Head of caudate nucleus (tissue), 42 donors: ENCODE measurements at regions not wholly inside any gene's neighbourhood (a gene's known extent, or its start where the extent isn't known, plus 50 kb on each side); places are given as distances from the start of the nearest gene placed in this dataset.
A peak's percentile ranks its signal among the peaks of the same experiment; 100 is the strongest.
"Not testable (repeated sequence)": the region's sequence is repeated elsewhere in the genome, so short reads cannot be mapped to it uniquely, and the experiment has no call there.

Experiments used
- DNase-seq, 42 donors: peaks; one replicate each; pipeline versions ENCODE4 v3.0.0 to v3.0.0-alpha.2; 2020 to 2021; ENCODE audit warnings: mixed read lengths in 7 of 42
- intact Hi-C: fragments of 100-400 bp; cut with DNase I; formaldehyde crosslinking; loops from one replicate; pipeline ENCODE4 v1.15.0; 2022

- intact Hi-C loops: no loop called here
- no peak for DNase-seq
Measured at GRCh38 chr16:22692034-22692433, 121.9 kb upstream of the HS3ST2 start.

DNA sequence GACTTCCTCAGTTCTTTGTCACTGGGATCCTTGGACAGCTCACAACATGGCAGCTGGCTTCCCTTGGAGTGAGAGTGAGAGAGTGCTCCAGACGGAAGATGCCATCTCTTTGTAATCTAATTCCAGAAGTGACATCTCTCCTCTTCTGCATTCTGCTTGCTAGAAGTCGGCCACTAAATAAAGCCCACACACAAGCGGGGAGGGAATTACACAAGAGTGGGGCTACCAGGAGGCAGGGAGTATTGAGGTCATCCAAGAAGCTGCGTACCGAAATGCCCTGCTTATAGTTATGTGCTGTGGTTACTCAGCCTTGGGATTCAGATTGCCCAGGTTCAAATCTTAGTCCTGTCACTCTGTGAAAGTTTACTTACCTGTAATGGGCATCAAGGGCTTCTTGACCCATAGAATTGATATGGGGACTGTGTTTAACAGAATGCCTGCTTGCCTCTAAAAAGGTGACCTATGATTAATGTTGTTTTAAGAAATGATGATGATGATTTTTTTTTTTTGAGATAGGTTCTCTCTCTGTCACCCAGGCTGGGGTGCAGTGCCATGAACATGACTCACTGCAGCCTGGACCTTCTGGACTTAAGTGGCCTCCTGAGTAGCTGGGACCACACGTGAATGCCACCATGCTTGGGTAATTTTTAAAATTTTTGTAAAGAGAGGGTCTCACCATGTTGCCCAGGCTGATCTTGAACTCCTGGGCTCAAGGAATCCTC is 120.9 kb upstream of the HS3ST2 start:
- intact Hi-C loops: no loop called here

GRCh38 chr16:22693638-22694340 is 120.2 kb upstream of the HS3ST2 start:
- intact Hi-C loops: no loop called here

More for the DNA sequence above, 120.9 kb upstream of the HS3ST2 start:
- DNase-seq: no peak

DNA sequence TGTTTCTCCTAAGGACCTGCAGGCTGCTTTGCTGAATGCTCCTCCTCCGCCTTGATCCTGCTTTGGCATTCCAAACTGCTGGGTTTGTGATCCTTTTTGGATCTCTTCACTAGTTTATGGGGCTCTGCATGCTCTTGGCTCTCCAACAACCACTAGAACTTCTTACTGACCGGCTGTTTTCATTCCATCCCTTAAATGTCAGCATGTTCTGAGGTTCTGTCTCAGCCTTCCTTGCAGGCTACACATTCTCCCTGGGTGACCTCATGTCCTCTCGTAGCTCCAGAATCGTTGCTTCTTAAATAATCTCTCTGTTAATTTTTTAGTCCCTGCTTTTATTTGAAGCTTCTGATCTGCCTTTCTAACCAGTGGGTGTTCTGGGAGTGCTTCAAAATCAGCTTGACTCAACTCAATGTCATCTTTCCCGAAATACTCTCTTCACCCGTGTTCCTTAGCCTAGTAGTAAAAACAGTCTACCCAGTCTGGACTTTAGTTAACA is 119.0 kb upstream of the HS3ST2 start:
- DNase-seq: peak in 8 of 42 donors; percentile 11 to 73 (median 37)
- intact Hi-C loops: no loop called here

More at GRCh38 chr16:22693638-22694340, 120.2 kb upstream of the HS3ST2 start:
- DNase-seq: no peak

- intact Hi-C loops: not testable (repeated sequence)
Measured at GRCh38 chr16:22695773-22696172, 118.2 kb upstream of the HS3ST2 start.

DNA sequence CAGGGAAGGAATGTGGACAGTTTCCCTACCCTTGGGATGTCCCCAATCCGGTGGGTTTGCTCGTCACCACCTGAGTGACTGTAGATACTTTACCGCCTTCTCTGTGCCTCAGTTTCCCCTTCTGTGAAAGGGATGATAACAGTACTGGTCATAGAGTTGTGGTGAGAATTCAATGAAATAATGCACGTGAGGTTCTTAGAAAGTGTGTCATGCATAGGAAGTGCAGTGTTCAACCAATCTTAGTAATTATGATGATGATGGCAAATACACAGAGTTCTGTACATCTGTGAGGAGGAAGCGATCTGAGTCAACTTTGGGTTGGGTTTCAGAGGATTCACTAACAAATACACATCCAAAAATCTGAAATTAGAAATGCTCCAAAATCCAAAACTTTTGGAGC is 114.6 kb upstream of the HS3ST2 start:
- no peak for DNase-seq
- intact Hi-C loops: no loop called here

More at GRCh38 chr16:22695773-22696172, 118.2 kb upstream of the HS3ST2 start:
- DNase-seq: not testable (repeated sequence)

GRCh38 chr16:22705799-22706198 is 108.2 kb upstream of the HS3ST2 start:
- peak in 20 of 42 donors; percentile 8 to 69 (median 34) for DNase-seq
- intact Hi-C loops: no loop called here

- intact Hi-C loops: no loop called here
- no peak for DNase-seq
Measured at GRCh38 chr16:22710326-22710725, 103.6 kb upstream of the HS3ST2 start.

DNA sequence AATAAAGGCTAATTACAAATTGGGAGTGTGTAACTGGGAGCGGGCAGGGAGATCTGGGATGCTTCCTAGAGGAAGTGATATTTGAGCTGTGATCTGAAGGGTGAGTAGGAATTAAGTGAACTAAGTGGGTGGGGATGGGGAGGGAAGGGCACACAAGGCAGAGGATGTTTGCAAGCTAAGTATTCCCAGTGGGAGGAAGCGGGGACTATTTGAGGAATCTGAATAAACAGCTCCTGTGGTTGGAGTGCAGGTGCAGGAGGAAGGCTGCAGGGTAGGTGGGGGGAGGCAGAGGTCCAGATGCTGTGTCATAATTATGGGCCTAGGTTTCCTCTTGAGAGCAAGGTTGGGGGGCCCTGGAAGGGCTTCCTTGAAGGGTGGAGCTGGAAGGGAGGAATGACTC is 102.1 kb upstream of the HS3ST2 start:
- DNase-seq: no peak

DNA sequence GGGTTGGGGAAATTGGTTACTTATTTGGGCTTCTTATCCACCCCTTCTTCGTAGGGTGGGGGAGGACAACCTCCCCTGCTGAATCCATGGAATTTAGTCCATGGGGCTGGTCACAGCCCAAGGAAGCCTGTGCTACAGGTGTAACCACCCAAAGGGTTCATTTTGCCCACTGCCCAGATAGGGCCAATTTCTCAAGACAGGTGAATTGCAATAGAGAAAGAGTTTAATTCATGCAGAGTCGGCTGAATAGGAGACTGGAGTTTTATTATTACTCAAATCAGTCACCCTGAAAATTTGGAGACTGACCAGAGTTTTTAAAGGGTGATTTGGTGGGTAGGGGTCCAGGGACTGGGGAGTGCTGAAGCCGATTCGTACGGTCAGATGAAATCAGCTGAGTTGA is 101.5 kb upstream of the HS3ST2 start:
- intact Hi-C loops: no loop called here
- DNase-seq: no peak

More for the DNA sequence above, 102.1 kb upstream of the HS3ST2 start:
- intact Hi-C loops: no loop called here

GRCh38 chr16:22718598-22718997 is 95.4 kb upstream of the HS3ST2 start:
- intact Hi-C loops, DNase-seq: not testable (repeated sequence)

DNA sequence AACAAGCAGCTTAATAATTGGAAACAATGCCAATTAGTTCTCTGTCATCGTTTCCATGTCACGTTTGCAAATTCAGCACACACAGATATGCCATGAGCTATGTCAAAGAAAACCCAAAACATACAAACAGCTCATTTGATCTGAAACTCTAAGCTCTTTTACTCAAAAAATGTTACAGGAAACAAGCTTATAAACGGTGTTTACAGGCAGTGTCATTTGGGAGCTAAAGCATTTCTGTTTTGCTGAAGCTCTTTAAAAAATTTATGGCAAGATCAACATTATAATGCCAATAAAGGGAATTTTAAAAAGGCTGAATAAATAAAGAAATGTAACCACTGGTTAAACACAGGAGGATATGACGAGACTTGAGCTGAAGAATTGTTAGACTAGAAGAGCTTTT is 94.0 kb upstream of the HS3ST2 start:
- intact Hi-C loops: no loop called here
- no peak for DNase-seq

DNA sequence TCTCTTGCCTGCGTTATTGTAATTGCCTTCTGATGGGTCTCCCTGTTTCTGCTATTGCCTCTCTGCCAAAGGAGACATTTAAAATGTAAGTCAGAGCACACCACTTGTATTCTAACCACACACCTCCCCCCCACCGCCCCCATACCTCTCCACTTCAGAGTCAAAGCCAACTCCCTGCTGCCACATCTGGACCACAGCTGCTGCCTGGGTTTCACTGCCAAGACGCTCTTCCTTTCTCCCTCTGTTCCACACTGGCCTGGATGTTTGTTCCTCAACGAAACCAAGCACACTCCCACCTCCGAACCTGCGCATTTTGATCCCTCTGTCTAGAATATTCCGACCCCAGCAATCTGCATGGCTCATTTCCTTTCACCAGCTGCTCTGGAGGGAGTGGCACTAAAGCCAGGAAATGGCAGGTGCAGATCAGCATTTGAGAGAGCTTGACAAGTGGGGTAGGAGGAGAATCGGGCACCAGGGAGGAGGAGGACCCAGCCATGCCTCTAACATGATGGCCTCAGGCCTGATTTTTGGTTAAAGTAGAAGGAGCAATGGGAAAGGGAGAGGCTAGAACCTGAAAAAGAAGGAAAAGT is 92.4 kb upstream of the HS3ST2 start:
- intact Hi-C loops: no loop called here
- DNase-seq: no peak

GRCh38 chr16:22722551-22723541 is 91.1 kb upstream of the HS3ST2 start:
- DNase-seq, intact Hi-C loops: not testable (repeated sequence)

DNA sequence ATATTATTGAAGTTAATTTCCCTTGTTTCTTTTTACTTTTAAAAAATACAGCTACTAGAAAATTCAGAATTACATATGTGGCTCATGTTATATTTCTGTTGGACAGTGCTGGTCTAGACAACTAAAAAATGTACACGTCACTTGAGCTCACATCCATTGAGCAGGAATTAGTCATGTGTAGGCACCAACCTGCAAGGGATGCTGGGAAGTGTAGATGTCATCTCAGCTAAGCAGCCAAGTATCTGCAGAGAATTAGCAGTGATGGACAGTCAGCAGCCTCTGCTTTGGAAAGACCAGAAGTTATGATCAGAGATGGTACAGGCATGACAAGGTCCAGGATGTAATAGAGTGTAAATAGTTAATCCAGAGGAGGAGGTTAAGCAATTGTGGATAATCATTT is 87.1 kb upstream of the HS3ST2 start:
- intact Hi-C loops: no loop called here
- DNase-seq: no peak

DNA sequence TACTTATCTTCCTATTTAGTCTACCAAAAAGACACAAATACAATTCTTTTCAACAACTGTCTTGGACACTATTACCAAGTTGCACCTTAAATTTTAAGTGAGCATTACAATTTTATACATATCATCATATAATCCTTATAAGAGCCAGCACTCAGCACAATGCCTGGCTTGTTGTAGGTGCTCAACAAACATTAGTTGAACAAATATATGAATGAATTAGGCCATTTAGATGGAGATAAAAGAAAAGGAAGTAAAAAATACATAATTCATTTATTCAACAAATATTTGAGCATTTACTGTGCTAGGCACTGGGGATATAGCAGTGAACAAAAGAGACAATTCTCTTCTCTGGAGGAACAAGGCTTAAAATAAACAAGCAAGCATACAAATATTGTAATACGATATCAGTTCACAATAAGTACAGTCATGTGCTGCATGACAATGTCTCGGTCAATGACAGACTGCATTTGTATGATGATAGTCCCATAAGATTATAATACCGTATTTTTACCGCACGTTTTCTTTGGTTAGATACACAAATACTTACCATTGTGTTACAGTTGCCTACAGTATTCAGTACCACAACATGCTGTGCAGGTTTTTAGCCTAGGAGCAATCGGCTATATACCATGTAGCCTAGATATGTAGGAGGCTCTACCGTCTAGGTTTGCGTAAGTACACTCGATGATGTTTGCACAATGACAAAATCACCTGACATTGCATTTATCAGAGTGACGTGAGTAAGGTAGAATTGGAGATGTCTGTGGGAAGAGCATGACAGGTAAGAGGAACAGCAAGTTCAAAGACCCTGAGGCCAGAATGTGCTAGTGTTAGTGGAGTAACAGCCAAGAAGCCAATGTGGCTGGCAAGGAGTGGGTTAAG is 86.4 kb upstream of the HS3ST2 start:
- intact Hi-C loops: no loop called here

GRCh38 chr16:22728167-22728836 is 85.7 kb upstream of the HS3ST2 start:
- intact Hi-C loops: no loop called here
- DNase-seq: no peak

More for the DNA sequence above, 86.4 kb upstream of the HS3ST2 start:
- no peak for DNase-seq
